Astrocyte (in vitro differentiated cells and primary cell): ENCODE measurements at regions not wholly inside any gene's neighbourhood (a gene's known extent, or its start where the extent isn't known, plus 50 kb on each side); places are given as distances from the start of the nearest gene placed in this dataset.

Source experiments
- DNase-seq: peaks from one replicate; pipeline ENCODE4 v3.0.0-alpha.2; 2010; ENCODE audit warnings: low read depth
- FAIRE-seq: peaks from 2 replicates; lab custom pipeline; 2011; peaks lifted over from hg19 to GRCh38; lab: Jason Lieb, UNC
- H2AFZ ChIP-seq: 2 replicates; pipeline ENCODE4 v1.6.0; 2012; ENCODE audit warnings: low read depth, low read length, inconsistent platforms
- H3K27ac ChIP-seq: 2 replicates; pipeline ENCODE4 v1.5.1; 2011; ENCODE audit warnings: low read depth, low read length, inconsistent platforms
- H3K27me3 ChIP-seq: 2 replicates; pipeline ENCODE4 v1.6.0; 2011; ENCODE audit warnings: low read length, inconsistent platforms; ENCODE audit not compliant: insufficient read depth
- H3K36me3 ChIP-seq: 2 replicates; pipeline ENCODE4 v1.5.1; 2011; ENCODE audit warnings: low read length, inconsistent platforms; ENCODE audit not compliant: insufficient read depth
- H3K4me1 ChIP-seq: 2 replicates; pipeline ENCODE4 v1.5.1; 2011; ENCODE audit warnings: low read length, inconsistent platforms; ENCODE audit not compliant: insufficient read depth
- H3K4me2 ChIP-seq: 2 replicates; pipeline ENCODE4 v1.6.0; 2012; ENCODE audit warnings: low read length, inconsistent platforms
- H3K4me3 ChIP-seq: 2 replicates; pipeline ENCODE4 v1.5.1; 2011; ENCODE audit warnings: low read depth, mild to moderate bottlenecking, low read length, inconsistent platforms; ENCODE audit not compliant: insufficient read depth
- H3K79me2 ChIP-seq: 2 replicates; pipeline ENCODE4 v1.6.0; 2012; ENCODE audit warnings: mild to moderate bottlenecking, low read length, inconsistent platforms; ENCODE audit not compliant: insufficient read depth
- H3K9ac ChIP-seq: 2 replicates; pipeline ENCODE4 v1.6.0; 2012; ENCODE audit warnings: mild to moderate bottlenecking, low read length, inconsistent platforms
- H3K9me3 ChIP-seq: 2 replicates; pipeline ENCODE4 v1.5.1; 2012; ENCODE audit warnings: low read depth, mild to moderate bottlenecking, low read length, inconsistent platforms; ENCODE audit not compliant: insufficient read depth
- H4K20me1 ChIP-seq: 2 replicates; pipeline ENCODE4 v1.6.0; 2012; ENCODE audit warnings: low read length, inconsistent platforms; ENCODE audit not compliant: insufficient read depth
- H3K27ac Mint-ChIP-seq: one replicate; pipeline ENCODE4 v1.8.0; 2021; ENCODE audit warnings: mild to moderate bottlenecking, mixed read lengths; ENCODE audit not compliant: unreplicated experiment
- H3K27me3 Mint-ChIP-seq: one replicate; pipeline ENCODE4 v1.8.0; 2021; ENCODE audit warnings: low read depth, mixed read lengths; ENCODE audit not compliant: unreplicated experiment
- H3K36me3 Mint-ChIP-seq: one replicate; pipeline ENCODE4 v1.8.0; 2021; ENCODE audit warnings: low read depth, mixed read lengths; ENCODE audit not compliant: unreplicated experiment
- H3K4me1 Mint-ChIP-seq: one replicate; pipeline ENCODE4 v1.8.0; 2021; ENCODE audit warnings: low read depth, mixed read lengths; ENCODE audit not compliant: unreplicated experiment
- H3K4me3 Mint-ChIP-seq: one replicate; pipeline ENCODE4 v1.8.0; 2021; ENCODE audit warnings: mild to moderate bottlenecking, moderate library complexity, mixed read lengths; ENCODE audit not compliant: unreplicated experiment
- H3K9me3 Mint-ChIP-seq: one replicate; pipeline ENCODE4 v1.8.0; 2021; ENCODE audit warnings: mild to moderate bottlenecking, mixed read lengths; ENCODE audit not compliant: unreplicated experiment
- CTCF ChIP-seq: IDR thresholded peaks from 2 replicates; pipeline ENCODE4 v1.5.1; 2011; ENCODE audit warnings: low read depth, mild to moderate bottlenecking, inconsistent platforms, low read length, moderate library complexity; ENCODE audit not compliant: insufficient read depth
- EZH2 ChIP-seq: IDR thresholded peaks from 2 replicates; pipeline ENCODE4 v1.6.1; 2012; ENCODE audit warnings: mild to moderate bottlenecking, low read length, inconsistent platforms; ENCODE audit not compliant: insufficient read depth

- Mint-ChIP-seq H3K27me3 (no peaks in the 10 kb centered on the region), H3K27ac (no peak overlapping the region), H3K4me3 (no peak overlapping the region), H3K9me3 (peaks cover 4% of the 10 kb centered on the region), H3K36me3 (no peaks in the 10 kb centered on the region), H3K4me1 (no peaks in the 10 kb centered on the region)
- H3K27me3 ChIP-seq = no peaks in the 10 kb centered on the region
- H3K9me3 ChIP-seq = no peaks in the 10 kb centered on the region
- no peaks in the 10 kb centered on the region for H3K36me3 ChIP-seq
- no peaks in the 10 kb centered on the region for H3K79me2 ChIP-seq
- no peak overlapping the region for H3K4me3 ChIP-seq
- no peak overlapping the region for H3K27ac ChIP-seq
- no peak overlapping the region for H3K9ac ChIP-seq
- H3K4me1 ChIP-seq = no peaks in the 10 kb centered on the region
- H2AFZ ChIP-seq = no peak overlapping the region
- no peak for TF ChIP-seq EZH2
- TF ChIP-seq CTCF = no peak
- FAIRE-seq (no peak), DNase-seq (no peak)
- no peaks in the 10 kb centered on the region for H4K20me1 ChIP-seq
- H3K4me2 ChIP-seq = no peak overlapping the region
Measured at GRCh38 chrX:95218976-95219375, 1465.7 kb upstream of the DIAPH2 start.

GRCh38 chrX:95248386-95248785, 1436.3 kb upstream of the DIAPH2 start:
- H3K4me1 ChIP-seq = no peaks in the 10 kb centered on the region
- no peak overlapping the region for H3K9ac ChIP-seq
- no peak overlapping the region for H3K4me3 ChIP-seq
- no peaks in the 10 kb centered on the region for H3K27me3 ChIP-seq
- no peak for TF ChIP-seq EZH2
- no peak overlapping the region for H3K27ac ChIP-seq
- Mint-ChIP-seq H3K27ac (no peak overlapping the region), H3K9me3 (peaks cover 5% of the 10 kb centered on the region), H3K4me3 (no peak overlapping the region), H3K27me3 (no peaks in the 10 kb centered on the region), H3K4me1 (no peaks in the 10 kb centered on the region), H3K36me3 (no peaks in the 10 kb centered on the region)
- no peak overlapping the region for H2AFZ ChIP-seq
- no peak overlapping the region for H3K4me2 ChIP-seq
- no peaks in the 10 kb centered on the region for H3K79me2 ChIP-seq
- H4K20me1 ChIP-seq = no peaks in the 10 kb centered on the region
- no peaks in the 10 kb centered on the region for H3K36me3 ChIP-seq
- H3K9me3 ChIP-seq = no peaks in the 10 kb centered on the region
- no peak for DNase-seq
- FAIRE-seq = no peak

DNA sequence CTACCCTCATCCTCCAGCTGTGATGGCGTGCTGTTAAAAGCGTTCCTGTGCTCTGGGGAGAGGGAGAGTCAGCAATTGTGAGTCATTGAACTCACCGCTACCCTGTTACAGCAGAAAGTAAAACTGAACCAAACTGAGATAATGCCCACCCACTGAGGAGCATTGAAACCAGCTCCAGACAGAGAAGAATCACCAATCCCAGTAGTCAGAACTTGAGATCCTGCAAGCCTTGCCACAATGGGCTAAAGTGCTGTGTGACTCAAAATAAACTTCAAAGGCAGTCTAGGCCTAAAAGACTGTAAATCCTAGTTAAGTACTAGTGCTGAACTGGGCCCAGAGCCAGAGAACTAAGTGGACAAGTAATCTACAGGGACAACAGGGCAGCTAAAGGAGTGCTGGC, 1394.2 kb upstream of the DIAPH2 start:
- Mint-ChIP-seq H3K27me3 (no peaks in the 10 kb centered on the region), H3K4me3 (no peak overlapping the region), H3K36me3 (no peaks in the 10 kb centered on the region), H3K27ac (no peak overlapping the region), H3K9me3 (no peaks in the 10 kb centered on the region), H3K4me1 (peaks cover 9% of the 10 kb centered on the region)
- H4K20me1 ChIP-seq = no peaks in the 10 kb centered on the region
- H3K27ac ChIP-seq = no peak overlapping the region
- no peaks in the 10 kb centered on the region for H3K4me1 ChIP-seq
- no peak for TF ChIP-seq CTCF
- no peak for TF ChIP-seq EZH2
- H3K4me3 ChIP-seq = no peak overlapping the region
- no peak overlapping the region for H3K4me2 ChIP-seq
- H2AFZ ChIP-seq = no peak overlapping the region
- no peaks in the 10 kb centered on the region for H3K27me3 ChIP-seq
- no peak overlapping the region for H3K9ac ChIP-seq
- no peaks in the 10 kb centered on the region for H3K9me3 ChIP-seq
- H3K36me3 ChIP-seq = no peaks in the 10 kb centered on the region
- H3K79me2 ChIP-seq = no peaks in the 10 kb centered on the region
- FAIRE-seq = peak; percentile 5
- no peak for DNase-seq
